Caki2 (cell line): ENCODE measurements at regions not wholly inside any gene's neighbourhood (a gene's known extent, or its start where the extent isn't known, plus 50 kb on each side); places are given as distances from the start of the nearest gene placed in this dataset.
A peak's percentile ranks its signal among the peaks of the same experiment; 100 is the strongest.

Source experiments
- DNase-seq: peaks from one replicate; pipeline ENCODE4 v3.0.0-alpha.2; 2015; ENCODE audit warnings: low read depth
- in situ Hi-C: cut with HindIII; loops from 2 replicates; pipeline ENCODE4 v1.10.0; 2016; ENCODE audit warnings: low sequenced_read_pairs, low pct_unique_long_range_greater_than_20kb, mixed read lengths

DNA sequence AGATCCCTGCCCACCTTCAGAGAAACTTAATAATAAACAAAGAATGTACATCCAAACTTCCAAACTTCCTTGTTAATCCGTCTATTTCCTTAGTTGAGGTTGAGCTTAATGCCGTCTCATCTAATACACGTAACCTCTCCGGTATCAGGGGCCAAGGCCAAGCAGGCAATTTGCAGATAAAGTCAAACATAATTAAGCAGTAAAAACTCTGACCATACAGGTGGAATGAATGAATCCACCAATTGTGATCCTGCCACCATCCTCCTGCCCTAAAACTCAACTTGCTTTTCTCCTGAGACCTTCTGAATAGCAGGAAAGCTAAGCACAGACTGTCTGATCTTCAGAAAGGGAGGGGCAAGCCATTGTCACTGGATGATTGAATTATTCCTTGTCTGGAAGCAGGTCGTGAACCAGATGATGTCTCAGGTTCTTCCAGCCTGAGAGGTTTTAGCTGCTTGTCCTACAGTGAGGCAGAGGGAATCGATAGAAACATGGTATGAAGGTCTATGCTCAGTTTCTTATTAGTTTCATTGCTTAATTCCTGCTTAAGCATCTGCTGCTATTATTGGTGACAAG is 1111.8 kb upstream of the EEF2KMT start:
- DNase-seq: no peak
- in situ Hi-C loops: no loop called here

DNA sequence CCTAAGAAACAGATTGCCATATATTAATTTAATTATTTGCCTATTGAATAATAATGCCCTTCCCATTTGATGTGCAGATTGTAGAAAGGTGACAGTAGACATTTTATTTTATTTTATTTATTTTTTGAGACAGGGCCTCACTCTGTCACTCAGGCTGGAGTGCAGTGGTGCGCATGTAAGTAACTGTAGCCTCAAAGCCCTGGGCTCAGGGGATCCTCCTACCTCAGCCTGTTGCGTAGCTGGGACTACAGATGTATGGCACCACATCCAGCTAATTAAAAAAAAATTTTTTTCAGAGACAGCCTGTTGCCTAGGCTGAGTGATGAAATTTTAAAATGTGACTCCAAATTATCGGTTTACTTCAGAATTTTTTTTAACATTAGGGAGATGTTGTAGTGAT is 1110.0 kb upstream of the EEF2KMT start:
- DNase-seq: no peak
- in situ Hi-C loops: no loop called here

GRCh38 chr16:6207124-6207523 is 1109.5 kb upstream of the EEF2KMT start:
- in situ Hi-C loops: no loop called here
- no peak for DNase-seq

GRCh38 chr16:6206080-6206479 is 1108.5 kb upstream of the EEF2KMT start:
- no peak for DNase-seq
- in situ Hi-C loops: no loop called here

GRCh38 chr16:6204945-6205344 is 1107.3 kb upstream of the EEF2KMT start:
- in situ Hi-C loops: no loop called here
- DNase-seq: no peak

GRCh38 chr16:6200861-6201260 is 1103.3 kb upstream of the EEF2KMT start:
- no peak for DNase-seq
- in situ Hi-C loops: no loop called here

GRCh38 chr16:6200271-6200670 is 1102.7 kb upstream of the EEF2KMT start:
- no peak for DNase-seq
- in situ Hi-C loops: no loop called here

GRCh38 chr16:6195966-6196365 is 1098.4 kb upstream of the EEF2KMT start:
- in situ Hi-C loops: no loop called here
- DNase-seq: no peak

- peak; percentile 64 for DNase-seq
- in situ Hi-C loops: no loop called here
These were observed 1096.1 kb upstream of the EEF2KMT start for GRCh38 chr16:6193718-6194117.

GRCh38 chr16:6192984-6193383 is 1095.4 kb upstream of the EEF2KMT start:
- in situ Hi-C loops: no loop called here

GRCh38 chr16:6192532-6192931 is 1094.9 kb upstream of the EEF2KMT start:
- in situ Hi-C loops: no loop called here
- DNase-seq: no peak

More at GRCh38 chr16:6192984-6193383, 1095.4 kb upstream of the EEF2KMT start:
- no peak for DNase-seq

GRCh38 chr16:6190776-6191175 is 1093.2 kb upstream of the EEF2KMT start:
- no peak for DNase-seq
- in situ Hi-C loops: no loop called here

- in situ Hi-C loops: no loop called here
- no peak for DNase-seq
These were observed 1091.6 kb upstream of the EEF2KMT start for GRCh38 chr16:6189216-6189615.

DNA sequence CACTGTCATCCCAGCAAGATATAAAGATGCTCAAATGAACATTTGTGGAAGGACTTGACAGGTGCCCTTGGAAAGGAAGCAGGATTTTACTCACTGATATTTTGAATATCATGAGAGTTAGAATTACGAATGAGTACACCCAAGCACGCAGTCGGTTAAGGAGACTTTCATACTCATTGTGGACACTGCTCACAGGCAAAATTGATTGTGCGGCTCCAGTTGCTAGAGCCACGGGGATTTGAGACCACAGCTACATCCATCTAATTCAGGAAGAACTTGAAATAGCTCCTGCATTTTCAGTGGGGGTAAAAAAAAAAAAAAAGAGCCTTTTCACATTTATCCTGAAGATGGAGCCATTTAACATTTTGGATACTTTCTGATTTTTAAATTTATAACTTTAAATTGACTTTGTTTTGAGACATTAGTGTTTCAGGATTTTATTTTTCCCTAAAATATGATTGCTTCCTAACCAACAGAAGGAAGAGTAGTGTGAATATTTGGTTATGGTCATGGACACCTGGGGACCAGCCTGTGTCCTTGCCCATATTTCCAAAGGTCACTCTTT is 1080.1 kb upstream of the EEF2KMT start:
- in situ Hi-C loops: no loop called here
- no peak for DNase-seq

DNA sequence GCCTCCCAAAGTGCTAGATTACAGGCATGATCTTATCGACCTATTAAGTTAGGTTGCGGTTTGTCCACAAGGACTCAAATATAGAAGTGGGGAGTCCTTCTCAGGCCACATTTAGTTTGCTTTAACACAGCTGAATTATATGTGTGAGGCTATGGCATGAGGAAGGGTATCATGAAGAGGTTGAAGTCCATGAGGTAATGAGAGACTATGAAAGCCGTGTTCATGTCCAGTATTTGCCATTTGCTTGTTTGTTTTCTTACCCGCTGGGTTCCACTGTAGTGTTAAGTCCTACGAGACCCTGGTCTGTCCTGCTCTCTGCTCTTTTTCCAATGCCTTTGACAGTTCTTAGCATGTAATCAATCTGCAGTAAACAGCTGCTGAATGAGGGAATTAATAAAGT is 1072.4 kb upstream of the EEF2KMT start:
- DNase-seq: no peak
- in situ Hi-C loops: no loop called here

DNA sequence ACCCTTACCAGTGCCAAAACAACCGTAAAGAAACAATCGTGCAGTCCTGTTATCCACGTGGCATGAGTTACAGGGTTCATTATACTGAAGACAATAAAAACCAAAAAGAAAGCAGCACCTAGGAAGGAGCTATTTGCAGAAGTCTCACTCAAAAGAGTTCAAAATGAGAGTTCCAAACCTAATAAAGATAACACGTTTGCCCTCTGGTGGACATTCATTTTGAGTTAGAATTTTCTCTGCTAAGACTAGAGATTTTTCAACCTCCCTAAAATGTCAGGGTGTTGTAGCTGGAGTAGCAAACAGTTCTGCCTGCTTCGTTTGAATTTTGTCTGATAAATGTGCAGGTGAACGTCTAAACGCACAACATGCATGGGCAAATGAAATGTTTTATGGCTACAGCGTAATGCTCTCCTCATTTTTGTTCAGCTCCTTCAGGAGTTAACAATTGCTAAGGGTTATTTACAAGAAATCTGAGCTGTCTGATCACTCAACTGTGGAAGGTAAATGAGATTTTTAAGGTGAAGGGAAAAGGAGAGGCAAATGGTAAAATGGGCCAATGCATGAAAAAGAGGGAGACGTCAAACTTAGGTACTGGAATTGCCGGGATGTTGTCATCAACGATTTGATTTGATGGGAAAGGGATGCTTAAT is 1067.9 kb upstream of the EEF2KMT start:
- in situ Hi-C loops: no loop called here
- no peak for DNase-seq

GRCh38 chr16:6160871-6161270 is 1063.3 kb upstream of the EEF2KMT start:
- peak; percentile 12 for DNase-seq
- in situ Hi-C loops: no loop called here

- in situ Hi-C loops: no loop called here
- DNase-seq: no peak
These were observed 1062.7 kb upstream of the EEF2KMT start for GRCh38 chr16:6160303-6160702.

DNA sequence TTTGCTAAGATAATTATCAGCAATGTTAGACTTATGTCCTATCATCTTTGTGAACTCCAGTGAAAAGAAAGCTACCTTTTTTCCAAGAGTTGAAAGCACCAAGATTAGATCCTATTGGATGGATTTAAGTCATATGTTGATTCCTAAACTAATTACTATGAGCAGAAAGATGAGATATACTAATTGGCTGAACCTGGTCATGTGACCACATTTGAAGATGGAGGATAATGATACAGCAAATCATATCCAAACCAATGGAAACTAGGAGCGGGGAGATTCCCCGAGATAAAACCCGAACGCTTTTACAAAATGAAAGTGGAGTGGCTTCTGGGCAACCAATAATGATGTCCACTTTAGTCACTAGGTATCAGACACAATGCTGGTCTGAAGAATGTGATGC is 1060.2 kb upstream of the EEF2KMT start:
- no peak for DNase-seq
- in situ Hi-C loops: no loop called here

DNA sequence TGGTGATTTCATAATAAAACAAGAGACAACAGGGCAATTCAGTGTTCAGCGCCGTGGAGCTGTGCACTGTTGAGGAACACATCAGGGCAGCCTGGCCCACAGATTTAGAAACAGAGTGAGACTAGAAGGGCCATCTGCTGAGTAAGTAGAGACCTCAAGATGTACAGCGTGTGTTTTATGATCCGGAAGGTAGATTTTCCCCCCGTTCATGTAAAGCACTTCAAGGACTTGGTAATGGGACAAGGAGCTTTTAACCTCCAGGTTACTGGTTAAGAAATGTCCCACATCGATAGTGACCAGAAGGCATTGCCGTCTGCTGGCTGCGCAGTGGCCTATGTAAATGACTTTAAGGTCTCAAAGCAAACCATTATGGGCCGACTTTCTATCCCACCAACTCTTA is 1057.7 kb upstream of the EEF2KMT start:
- DNase-seq: no peak
- in situ Hi-C loops: no loop called here
